NT2/D1 (cell line): ENCODE measurements at regions not wholly inside any gene's neighbourhood (a gene's known extent, or its start where the extent isn't known, plus 50 kb on each side); places are given as distances from the start of the nearest gene placed in this dataset.

ENCODE experiments used
- DNase-seq: peaks from one replicate; pipeline ENCODE4 v3.0.0-alpha.2; 2011; ENCODE audit warnings: low read depth, low spot score
- H3K27me3 ChIP-seq: 2 replicates; pipeline ENCODE4 v1.6.0; 2011; ENCODE audit warnings: mild to moderate bottlenecking; ENCODE audit not compliant: insufficient read length, insufficient read depth
- H3K36me3 ChIP-seq: 2 replicates; pipeline ENCODE4 v1.6.1; 2011; ENCODE audit warnings: mild to moderate bottlenecking, low read length, mixed read lengths; ENCODE audit not compliant: insufficient read depth, insufficient read length
- H3K4me1 ChIP-seq: 2 replicates; pipeline ENCODE4 v1.5.1; 2011; ENCODE audit not compliant: insufficient read depth, insufficient read length
- H3K4me3 ChIP-seq: 2 replicates; pipeline ENCODE4 v1.5.1; 2011; ENCODE audit warnings: low read depth; ENCODE audit not compliant: insufficient read length
- H3K9ac ChIP-seq: 2 replicates; pipeline ENCODE4 v1.6.0; 2011; ENCODE audit warnings: low read depth; ENCODE audit not compliant: insufficient read length
- H3K9me3 ChIP-seq: 2 replicates; pipeline ENCODE4 v1.5.1; 2011; ENCODE audit warnings: mild to moderate bottlenecking, low read length; ENCODE audit not compliant: insufficient read depth
- SUZ12 ChIP-seq: IDR thresholded peaks from 2 replicates; pipeline ENCODE4 v1.6.1; 2011; ENCODE audit not compliant: insufficient read length, insufficient read depth; ENCODE audit errors: extremely low read depth
- YY1 ChIP-seq: IDR thresholded peaks from 2 replicates; pipeline ENCODE4 v1.6.1; 2011; ENCODE audit not compliant: insufficient read length, insufficient read depth
- ZNF274 ChIP-seq: IDR thresholded peaks from 2 replicates; pipeline ENCODE4 v1.6.1; 2011; ENCODE audit warnings: mild to moderate bottlenecking, low read depth, low read length

DNA sequence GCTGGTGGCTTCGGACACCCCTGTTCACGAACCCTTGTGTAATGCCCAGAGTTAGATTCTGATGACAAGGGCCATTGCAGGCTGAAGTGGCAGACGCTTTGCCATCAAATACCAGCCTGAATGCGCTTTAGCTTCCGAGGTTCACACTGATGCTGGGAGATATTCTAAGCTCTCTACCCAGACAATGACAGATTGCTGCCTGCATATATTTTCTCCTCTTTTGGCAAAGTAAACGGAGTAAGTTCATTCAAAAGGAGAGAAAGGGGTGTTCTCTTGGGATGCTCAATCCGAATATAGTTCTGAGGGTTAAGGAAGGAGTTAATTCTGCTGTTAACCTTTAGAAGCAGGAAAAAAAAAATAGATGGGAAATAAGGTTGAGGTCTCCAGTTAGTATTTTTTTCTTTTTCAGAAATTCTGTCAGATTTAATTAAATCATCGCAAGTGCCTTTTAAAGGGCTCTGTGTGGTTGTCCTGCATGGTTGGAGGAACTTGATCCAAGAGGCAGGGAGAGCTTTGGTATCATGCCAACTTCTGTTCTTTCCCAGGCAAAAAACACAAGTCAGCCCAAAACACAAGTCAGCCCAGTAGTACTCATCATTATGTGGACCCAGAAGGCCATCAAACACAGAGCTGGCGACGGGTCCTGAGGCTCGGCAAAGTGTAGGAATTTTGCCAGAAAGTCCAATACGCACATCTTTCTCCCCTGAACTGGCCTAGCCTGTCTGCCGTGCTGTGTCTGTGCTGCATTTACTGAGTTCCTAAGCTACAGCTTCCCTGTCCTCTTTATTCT, 70.9 kb upstream of the ST8SIA2 start:
- H3K4me1 ChIP-seq = no peaks in the 10 kb centered on the region
- no peak for DNase-seq
- no peaks in the 10 kb centered on the region for H3K9me3 ChIP-seq
- H3K36me3 ChIP-seq = no peaks in the 10 kb centered on the region
- H3K4me3 ChIP-seq = no peak overlapping the region
- H3K27me3 ChIP-seq = no peaks in the 10 kb centered on the region
- TF ChIP-seq SUZ12 (no peak), YY1 (no peak), ZNF274 (no peak)
- no peak overlapping the region for H3K9ac ChIP-seq

DNA sequence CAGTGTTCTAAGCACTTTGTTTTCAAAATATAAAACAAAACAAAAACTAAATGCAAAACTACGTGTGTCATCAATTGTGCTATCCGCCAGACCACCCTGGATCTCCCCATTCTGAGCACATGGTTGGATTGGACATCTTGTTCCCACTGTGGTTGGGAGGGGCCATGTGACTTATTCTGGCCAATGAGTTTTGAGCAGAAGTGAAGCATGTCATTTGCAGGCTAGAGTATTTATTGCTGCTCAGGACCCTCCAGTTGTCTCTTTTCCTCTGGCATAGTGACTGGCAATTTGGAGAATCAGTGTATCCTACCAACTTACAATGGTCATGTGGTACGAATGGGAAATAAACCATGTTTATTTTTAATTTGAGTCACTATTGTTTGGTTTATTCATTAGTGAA, 70.2 kb upstream of the ST8SIA2 start:
- DNase-seq = no peak
- Histone ChIP-seq H3K9me3 (no peaks in the 10 kb centered on the region), H3K4me3 (no peak overlapping the region), H3K36me3 (no peaks in the 10 kb centered on the region), H3K4me1 (no peaks in the 10 kb centered on the region), H3K9ac (no peak overlapping the region), H3K27me3 (no peaks in the 10 kb centered on the region)
- TF ChIP-seq YY1 (no peak), ZNF274 (no peak), SUZ12 (no peak)

- no peak for DNase-seq
- no peak for TF ChIP-seq SUZ12
- no peak for TF ChIP-seq ZNF274
- no peak for TF ChIP-seq YY1
Measured at GRCh38 chr15:92324101-92324963, 69.3 kb upstream of the ST8SIA2 start.

DNA sequence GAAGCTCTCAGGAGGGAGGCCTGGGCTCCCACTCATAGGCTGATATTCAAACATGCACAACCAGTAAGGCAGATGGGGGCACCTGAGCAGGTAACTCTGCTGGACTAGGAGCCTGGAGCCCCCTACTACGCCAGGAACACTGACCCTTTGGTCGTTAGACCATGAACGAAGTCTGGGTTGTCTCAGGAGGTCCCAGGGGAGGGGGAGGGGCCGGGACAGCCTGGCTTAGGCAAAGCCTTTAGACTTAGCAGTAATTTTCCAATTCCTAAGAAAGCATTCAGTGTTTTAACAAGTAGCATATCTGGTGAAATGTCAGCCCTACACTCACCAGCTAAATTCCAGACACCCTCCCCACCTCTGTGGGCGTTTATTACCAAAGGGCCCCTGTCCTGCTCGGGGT, 67.4 kb upstream of the ST8SIA2 start:
- Histone ChIP-seq H3K9ac (no peak overlapping the region), H3K36me3 (no peaks in the 10 kb centered on the region), H3K4me1 (no peaks in the 10 kb centered on the region), H3K9me3 (no peaks in the 10 kb centered on the region), H3K27me3 (no peaks in the 10 kb centered on the region), H3K4me3 (no peak overlapping the region)
- no peak for DNase-seq
- TF ChIP-seq SUZ12 = no peak
- TF ChIP-seq YY1 = no peak
- TF ChIP-seq ZNF274 = no peak

More at GRCh38 chr15:92324101-92324963, 69.3 kb upstream of the ST8SIA2 start:
- H3K27me3 ChIP-seq = no peaks in the 10 kb centered on the region
- H3K4me1 ChIP-seq = no peaks in the 10 kb centered on the region
- H3K36me3 ChIP-seq = no peaks in the 10 kb centered on the region
- no peaks in the 10 kb centered on the region for H3K9me3 ChIP-seq
- H3K4me3 ChIP-seq = no peak overlapping the region
- no peak overlapping the region for H3K9ac ChIP-seq

- no peak overlapping the region for H3K4me3 ChIP-seq
- no peaks in the 10 kb centered on the region for H3K36me3 ChIP-seq
- no peaks in the 10 kb centered on the region for H3K27me3 ChIP-seq
- H3K9ac ChIP-seq = no peak overlapping the region
- H3K4me1 ChIP-seq = no peaks in the 10 kb centered on the region
- TF ChIP-seq ZNF274 (no peak), SUZ12 (no peak), YY1 (no peak)
- no peak for DNase-seq
- 0 out of 2 replicates have a peak, but pooled peaks cover under 1% of the 10 kb centered on the region for H3K9me3 ChIP-seq
Measured at GRCh38 chr15:92327033-92327432, 66.6 kb upstream of the ST8SIA2 start.

- Histone ChIP-seq H3K27me3 (no peaks in the 10 kb centered on the region), H3K4me3 (no peak overlapping the region), H3K36me3 (no peaks in the 10 kb centered on the region), H3K9me3 (peaks cover 6% of the 10 kb centered on the region; the same call in 1 of the 2 replicates), H3K9ac (no peak overlapping the region), H3K4me1 (no peaks in the 10 kb centered on the region)
- TF ChIP-seq YY1 (no peak), ZNF274 (no peak), SUZ12 (no peak)
- DNase-seq = no peak
Measured at GRCh38 chr15:92328207-92328606, 65.5 kb upstream of the ST8SIA2 start.
